Erythroblast (primary cell): ENCODE measurements at regions not wholly inside any gene's neighbourhood (a gene's known extent, or its start where the extent isn't known, plus 50 kb on each side); places are given as distances from the start of the nearest gene placed in this dataset.

ENCODE experiments used
- GATA1 ChIP-seq: IDR thresholded peaks from 2 replicates; pipeline ENCODE4 v1.6.1; 2011; ENCODE audit warnings: low read depth, mild to moderate bottlenecking, control low read depth, low read length, moderate library complexity
- POLR2A ChIP-seq: IDR thresholded peaks from 2 replicates; pipeline ENCODE4 v1.6.1; 2011; ENCODE audit warnings: mild to moderate bottlenecking, low read length

DNA sequence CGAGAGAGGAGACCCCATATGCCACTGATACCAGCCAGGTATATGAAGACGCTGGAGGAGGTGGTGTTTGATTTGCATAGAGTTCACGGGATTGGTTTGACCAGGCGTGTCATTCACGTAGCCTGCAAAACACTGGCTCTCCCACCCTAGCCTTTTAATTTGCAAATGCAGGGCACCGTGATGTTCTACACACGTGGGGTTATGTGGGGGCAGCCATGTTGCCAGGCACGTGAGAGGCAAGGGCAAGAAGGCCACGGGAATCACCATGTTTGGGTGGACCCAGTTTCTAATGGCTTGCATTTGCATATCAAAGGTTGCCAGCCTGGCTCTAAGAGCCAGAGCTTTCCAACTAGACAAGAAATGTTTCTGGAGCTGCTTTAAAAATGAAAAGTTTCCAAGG is 117.2 kb upstream of the LYZL1 start:
- TF ChIP-seq POLR2A (no peak), GATA1 (no peak)
